DMS153 treated with DMSO at 0.1 percent for 48 hours (cell line): ENCODE measurements at regions not wholly inside any gene's neighbourhood (a gene's known extent, or its start where the extent isn't known, plus 50 kb on each side); places are given as distances from the start of the nearest gene placed in this dataset.

Experiments used
- DNase-seq: peaks from one replicate; lab custom pipeline; 2025; ENCODE audit not compliant: unreplicated experiment; lab: John Stamatoyannopoulos, UW

GRCh38 chr1:42035205-42035829, 116.6 kb upstream of the HIVEP3 start:
- peak; percentile 89 for DNase-seq

- no peak for DNase-seq
Measured at GRCh38 chr1:42034426-42034825, 115.7 kb upstream of the HIVEP3 start.

- DNase-seq: no peak
Measured at GRCh38 chr1:42033629-42034028, 114.9 kb upstream of the HIVEP3 start.

- DNase-seq: no peak
Measured at GRCh38 chr1:42017730-42018129, 99.0 kb upstream of the HIVEP3 start.

GRCh38 chr1:42017259-42017658, 98.5 kb upstream of the HIVEP3 start:
- DNase-seq: no peak

- DNase-seq: no peak
Measured at GRCh38 chr1:42014823-42015222, 96.1 kb upstream of the HIVEP3 start.

- DNase-seq: peak; percentile 33
Measured at GRCh38 chr1:42013881-42014470, 95.3 kb upstream of the HIVEP3 start.

GRCh38 chr1:42012852-42013251, 94.1 kb upstream of the HIVEP3 start:
- no peak for DNase-seq

GRCh38 chr1:42010381-42010780, 91.7 kb upstream of the HIVEP3 start:
- no peak for DNase-seq

GRCh38 chr1:42008264-42008663, 89.5 kb upstream of the HIVEP3 start:
- no peak for DNase-seq

- no peak for DNase-seq
Measured at GRCh38 chr1:42006836-42007235, 88.1 kb upstream of the HIVEP3 start.

- no peak for DNase-seq
Measured at GRCh38 chr1:42006093-42006492, 87.4 kb upstream of the HIVEP3 start.

GRCh38 chr1:42005530-42005929, 86.8 kb upstream of the HIVEP3 start:
- DNase-seq: no peak

GRCh38 chr1:42004860-42005259, 86.1 kb upstream of the HIVEP3 start:
- DNase-seq: no peak

GRCh38 chr1:42004322-42004721, 85.6 kb upstream of the HIVEP3 start:
- DNase-seq: no peak

GRCh38 chr1:42003433-42003832, 84.7 kb upstream of the HIVEP3 start:
- no peak for DNase-seq

GRCh38 chr1:42002220-42002619, 83.5 kb upstream of the HIVEP3 start:
- no peak for DNase-seq

GRCh38 chr1:42000766-42001165, 82.0 kb upstream of the HIVEP3 start:
- no peak for DNase-seq

- DNase-seq: no peak
Measured at GRCh38 chr1:41999884-42000283, 81.2 kb upstream of the HIVEP3 start.

- DNase-seq: no peak
Measured at GRCh38 chr1:41998250-41998649, 79.5 kb upstream of the HIVEP3 start.

GRCh38 chr1:41997153-41997552, 78.4 kb upstream of the HIVEP3 start:
- no peak for DNase-seq

GRCh38 chr1:41995441-41996130, 76.9 kb upstream of the HIVEP3 start:
- no peak for DNase-seq
